ENCODE measurements at regions not wholly inside any gene's neighbourhood (a gene's known extent, or its start where the extent isn't known, plus 50 kb on each side); places are given as distances from the start of the nearest gene placed in this dataset.

GRCh38 chr19:5392486-5392885 is 51.9 kb upstream of the PTPRS start:
- no peak for DNase-seq

GRCh38 chr19:5393088-5393487 is 52.5 kb upstream of the PTPRS start:
- no peak for DNase-seq

DNA sequence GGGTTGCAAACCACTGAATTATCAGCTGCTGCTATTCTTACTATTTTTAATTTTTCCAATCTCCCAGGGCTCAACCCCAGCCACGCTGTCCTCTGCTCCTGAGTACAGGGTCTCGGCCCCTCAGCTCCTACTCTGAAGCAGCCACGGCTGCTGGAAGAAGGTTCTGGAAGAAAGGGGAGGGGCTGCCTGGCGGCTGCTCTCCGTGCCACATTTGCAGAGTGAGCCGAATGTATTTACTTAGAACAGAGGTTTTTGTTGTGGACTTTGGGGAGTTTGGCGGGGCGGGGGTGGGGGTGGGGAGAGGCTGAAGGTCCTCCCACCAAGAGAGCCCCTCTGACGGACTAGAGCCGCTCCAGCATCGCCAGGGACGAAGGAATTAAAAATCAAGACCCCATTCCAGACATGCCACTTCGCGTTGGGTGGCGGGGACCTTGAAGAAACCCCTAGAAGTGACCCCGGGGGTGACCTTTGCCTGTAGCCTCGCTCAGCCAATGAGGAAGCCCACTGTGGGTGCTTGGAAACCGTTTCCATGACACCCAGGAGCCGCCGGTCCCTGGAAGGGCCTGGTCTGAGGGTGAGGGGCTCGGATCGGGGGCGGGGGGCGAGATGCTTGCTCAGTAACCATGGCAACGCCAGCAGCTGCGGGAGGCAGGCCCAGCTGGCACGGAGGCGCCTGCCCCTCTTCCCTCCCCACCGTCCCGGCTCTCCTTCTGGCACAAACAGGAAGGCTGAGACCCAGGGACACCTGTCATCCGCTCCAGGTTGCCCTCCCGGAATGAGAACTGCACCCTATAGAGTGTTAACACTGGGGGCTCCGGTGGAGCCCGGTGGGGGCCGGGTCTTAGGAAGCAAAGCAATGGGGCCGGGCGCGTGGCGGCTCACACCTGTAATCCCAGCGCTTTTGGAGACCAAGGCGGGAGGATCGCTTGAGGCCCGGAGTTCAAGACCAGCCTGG is 54.2 kb upstream of the PTPRS start:
- no peak for DNase-seq

DNA sequence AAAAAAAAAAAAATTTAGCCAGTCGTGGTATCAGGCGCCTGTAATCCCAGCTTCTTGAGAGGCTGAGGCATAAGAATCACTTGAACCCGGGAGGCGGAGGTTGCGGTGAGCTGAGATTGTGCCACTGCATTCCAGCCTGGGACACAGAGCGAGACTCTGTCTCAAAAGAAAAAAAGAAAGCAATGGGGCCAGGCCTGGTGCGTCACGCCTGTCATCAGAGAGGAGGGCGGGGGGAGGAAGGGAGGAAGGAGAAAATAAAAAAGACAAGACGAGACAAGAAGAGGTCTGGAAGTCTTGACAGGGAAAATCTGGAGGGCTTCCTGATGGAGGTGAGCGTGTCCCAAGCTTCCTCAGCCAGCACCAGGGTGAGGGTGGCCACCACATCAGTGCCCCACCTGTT is 54.9 kb upstream of the PTPRS start:
- DNase-seq, result no peak

DNA sequence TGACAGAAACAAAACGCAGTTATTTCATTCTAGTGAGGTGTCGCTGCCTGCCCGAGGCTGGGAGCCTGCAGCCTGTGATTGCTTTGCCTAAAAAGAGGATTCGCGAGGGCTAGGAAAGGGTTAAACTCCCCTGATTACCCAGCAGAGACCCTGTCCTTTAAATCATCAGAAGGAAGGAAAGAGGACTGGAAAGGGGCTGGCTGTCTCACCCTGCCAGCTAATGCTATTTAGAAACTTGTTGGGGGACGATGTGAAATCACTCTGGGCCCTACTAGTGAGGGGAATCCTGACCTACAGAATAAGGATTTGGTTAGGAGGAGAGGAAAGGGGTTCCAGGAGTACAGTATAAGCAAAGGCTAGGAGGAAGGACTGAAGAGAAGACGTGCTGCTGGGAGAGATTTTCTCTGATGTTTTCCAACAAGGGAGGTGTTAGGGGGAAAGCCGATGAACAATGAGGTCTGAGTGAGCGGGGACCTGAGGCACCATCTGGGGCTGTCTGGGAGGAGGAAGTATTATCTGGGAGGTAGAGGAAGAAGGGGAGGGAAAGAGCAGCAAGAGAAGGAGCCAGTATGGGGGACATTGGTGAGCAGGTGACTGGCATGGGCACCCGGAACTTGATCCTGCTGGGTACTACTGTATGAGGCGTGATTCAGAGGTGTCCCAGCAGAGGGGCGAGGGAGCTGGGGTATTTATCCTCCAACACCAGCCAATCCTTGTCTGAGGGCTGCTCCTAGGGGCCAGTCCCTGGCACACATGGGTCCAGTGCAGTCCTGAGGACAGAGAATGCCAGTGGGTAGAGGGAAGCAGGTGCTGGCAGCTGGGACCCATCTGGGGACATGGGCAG is 55.7 kb upstream of the PTPRS start:
- no peak for DNase-seq

- no peak for DNase-seq
These were observed 56.4 kb upstream of the PTPRS start for GRCh38 chr19:5396963-5397362.

- no peak for DNase-seq
These were observed 57.2 kb upstream of the ZNRF4 start for GRCh38 chr19:5397804-5398692.

- no peak for DNase-seq
These were observed 56.5 kb upstream of the ZNRF4 start for GRCh38 chr19:5398693-5399057.

GRCh38 chr19:5403968-5404640 is 51.1 kb upstream of the ZNRF4 start:
- DNase-seq, result peak; percentile 64
